ENCODE measurements at regions not wholly inside any gene's neighbourhood (a gene's known extent, or its start where the extent isn't known, plus 50 kb on each side); places are given as distances from the start of the nearest gene placed in this dataset.
"Not testable (repeated sequence)": the region's sequence is repeated elsewhere in the genome, so short reads cannot be mapped to it uniquely, and the experiment has no call there.

DNA sequence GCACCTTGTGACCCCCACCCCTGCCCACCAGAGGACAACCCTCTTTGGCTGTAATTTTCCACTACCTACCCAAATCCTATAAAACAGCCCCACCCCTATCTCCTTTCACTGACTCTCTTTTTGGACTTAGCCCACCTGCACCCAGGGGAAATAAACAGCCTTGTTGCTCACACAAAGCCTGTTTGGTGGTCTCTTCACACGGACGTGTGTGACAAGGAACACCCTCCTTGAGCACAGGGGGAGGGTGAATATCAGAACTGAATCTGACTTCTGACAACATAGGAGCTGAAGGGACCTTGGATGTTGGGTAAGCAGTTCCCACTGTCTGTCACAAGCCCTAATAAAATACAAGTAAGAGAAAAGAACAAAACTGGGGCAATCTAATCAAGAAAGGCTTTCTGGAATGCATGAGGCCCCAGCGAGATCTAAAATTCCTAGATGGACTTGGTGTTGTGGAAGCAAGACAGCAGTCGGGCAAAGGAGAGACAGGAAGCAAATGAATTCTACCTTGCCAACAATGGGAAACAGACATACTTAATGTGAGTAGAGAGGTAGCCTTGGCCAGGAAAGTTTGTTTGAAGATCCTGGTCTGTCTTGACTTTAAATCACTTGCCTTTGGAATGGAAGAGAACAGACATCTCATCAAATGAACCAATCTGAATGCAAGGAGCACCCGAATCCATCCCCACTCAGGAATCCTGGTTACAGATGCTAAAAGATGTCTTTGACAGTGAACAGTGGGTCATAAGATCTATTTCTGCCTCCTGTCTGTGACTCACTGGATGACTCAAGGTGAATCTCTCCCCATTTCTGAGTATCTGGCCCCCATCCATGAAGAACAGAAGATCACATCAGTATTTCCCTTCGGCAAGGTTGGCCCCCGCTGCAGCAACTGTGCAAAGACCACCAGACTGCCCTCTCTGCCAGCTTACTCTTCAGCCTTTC lies 53.3 kb downstream of the OLFML3 start:
- H3K4me3 ChIP-seq (replicated peaks; ENCODE audit: low read depth, low read length), result no peak overlapping the region
- DNase-seq (ENCODE audit: extremely low read depth, low read depth), result no peak
- TF ChIP-seq, protein P1, sequence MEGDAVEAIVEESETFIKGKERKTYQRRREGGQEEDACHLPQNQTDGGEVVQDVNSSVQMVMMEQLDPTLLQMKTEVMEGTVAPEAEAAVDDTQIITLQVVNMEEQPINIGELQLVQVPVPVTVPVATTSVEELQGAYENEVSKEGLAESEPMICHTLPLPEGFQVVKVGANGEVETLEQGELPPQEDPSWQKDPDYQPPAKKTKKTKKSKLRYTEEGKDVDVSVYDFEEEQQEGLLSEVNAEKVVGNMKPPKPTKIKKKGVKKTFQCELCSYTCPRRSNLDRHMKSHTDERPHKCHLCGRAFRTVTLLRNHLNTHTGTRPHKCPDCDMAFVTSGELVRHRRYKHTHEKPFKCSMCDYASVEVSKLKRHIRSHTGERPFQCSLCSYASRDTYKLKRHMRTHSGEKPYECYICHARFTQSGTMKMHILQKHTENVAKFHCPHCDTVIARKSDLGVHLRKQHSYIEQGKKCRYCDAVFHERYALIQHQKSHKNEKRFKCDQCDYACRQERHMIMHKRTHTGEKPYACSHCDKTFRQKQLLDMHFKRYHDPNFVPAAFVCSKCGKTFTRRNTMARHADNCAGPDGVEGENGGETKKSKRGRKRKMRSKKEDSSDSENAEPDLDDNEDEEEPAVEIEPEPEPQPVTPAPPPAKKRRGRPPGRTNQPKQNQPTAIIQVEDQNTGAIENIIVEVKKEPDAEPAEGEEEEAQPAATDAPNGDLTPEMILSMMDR (IDR thresholded peaks at IDR 0.05; ENCODE audit: low read depth, low read length, missing control alignments), result no peak

DNA sequence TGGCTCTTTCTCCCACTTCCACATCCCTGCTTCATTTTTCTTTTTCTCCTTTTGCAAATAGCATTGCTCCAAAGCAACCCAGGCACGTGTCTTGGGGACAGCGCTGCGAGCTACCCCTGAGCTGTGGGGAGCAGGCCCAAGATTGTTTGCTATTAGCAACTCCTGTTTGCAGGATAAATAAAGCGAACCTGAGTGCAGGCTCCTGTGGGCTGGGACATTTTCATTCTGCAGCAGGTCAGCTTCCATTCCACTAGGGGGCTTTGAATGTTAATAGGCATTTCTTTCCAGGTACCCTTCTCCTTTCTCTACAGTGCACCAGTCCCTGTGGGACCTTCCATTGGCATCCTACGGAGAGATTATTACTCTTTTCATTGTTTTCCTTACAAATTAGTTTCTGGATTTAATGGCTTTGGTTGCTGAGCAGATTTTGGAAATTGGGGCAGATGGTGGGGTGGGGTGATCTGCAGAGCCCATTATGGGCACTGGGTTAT lies 54.0 kb downstream of the OLFML3 start:
- no peak overlapping the region for H3K4me3 ChIP-seq (replicated peaks; ENCODE audit: low read depth, low read length)
- TF ChIP-seq, protein P1 (IDR thresholded peaks at IDR 0.05; ENCODE audit: low read depth, low read length, missing control alignments), result peak; percentile 57
- DNase-seq (ENCODE audit: extremely low read depth, low read depth), result no peak

DNA sequence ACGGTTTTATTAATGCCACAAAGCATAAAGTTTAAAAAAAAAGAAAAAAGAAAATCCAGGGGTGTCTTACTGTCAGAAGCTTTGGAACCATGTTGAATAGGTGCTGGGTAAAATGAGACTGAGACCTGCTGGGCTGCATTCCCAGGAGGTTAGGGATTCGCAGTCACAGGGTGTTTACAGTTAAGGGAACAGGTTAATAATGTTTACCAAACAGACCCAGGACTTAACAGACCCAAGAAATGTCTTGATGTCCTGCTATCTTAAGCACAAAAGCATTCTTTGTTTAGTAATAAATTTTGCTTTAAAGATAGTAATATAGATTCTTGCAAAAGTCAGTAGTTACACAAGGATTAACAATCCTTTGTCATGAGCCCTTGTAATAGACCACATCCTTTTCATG lies 54.7 kb downstream of the OLFML3 start:
- TF ChIP-seq, protein P1 (IDR thresholded peaks at IDR 0.05; ENCODE audit: low read depth, low read length, missing control alignments), result no peak
- H3K4me3 ChIP-seq (replicated peaks; ENCODE audit: low read depth, low read length), result no peak overlapping the region

DNA sequence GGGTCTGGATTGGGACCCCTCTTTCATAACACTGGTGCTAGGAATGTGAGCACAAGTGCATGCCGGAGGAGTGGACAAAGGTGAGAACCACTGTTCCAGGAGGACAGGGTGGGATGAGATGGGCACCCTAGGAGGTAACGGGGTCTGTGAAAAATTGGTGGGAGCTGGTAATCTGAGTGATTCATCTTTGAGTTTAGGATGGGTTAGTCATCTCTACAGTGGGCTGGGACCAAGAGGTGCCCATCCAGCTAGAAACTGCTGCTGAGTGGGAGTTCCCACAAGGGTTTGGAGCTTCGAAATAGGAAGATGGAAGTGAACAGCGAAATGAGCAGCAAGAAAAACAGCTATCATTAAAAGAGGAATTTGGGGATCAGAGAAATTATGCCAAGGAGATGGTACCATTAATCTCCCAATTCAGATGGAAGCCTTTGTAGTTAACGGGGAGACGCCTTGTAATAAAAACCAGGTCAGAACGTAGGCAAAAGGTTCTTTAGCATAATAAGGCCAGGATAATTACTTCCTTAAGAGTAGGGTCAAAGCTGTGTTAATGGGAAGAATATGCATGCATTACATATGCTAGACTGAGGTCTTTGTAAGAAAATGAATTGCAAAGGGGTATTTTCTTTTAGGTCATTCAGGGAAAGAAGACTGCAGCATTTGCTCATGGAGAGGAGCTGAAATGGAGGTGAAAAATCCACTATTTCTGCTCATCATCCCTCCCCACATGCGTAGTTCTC lies 55.5 kb downstream of the OLFML3 start:
- H3K4me3 ChIP-seq (replicated peaks; ENCODE audit: low read depth, low read length), result no peak overlapping the region
- no peak for DNase-seq (ENCODE audit: extremely low read depth, low read depth)
- TF ChIP-seq, protein P1 (IDR thresholded peaks at IDR 0.05; ENCODE audit: low read depth, low read length, missing control alignments), result no peak

More for the DNA sequence above, 54.7 kb downstream of the OLFML3 start:
- no peak for DNase-seq (ENCODE audit: extremely low read depth, low read depth)

DNA sequence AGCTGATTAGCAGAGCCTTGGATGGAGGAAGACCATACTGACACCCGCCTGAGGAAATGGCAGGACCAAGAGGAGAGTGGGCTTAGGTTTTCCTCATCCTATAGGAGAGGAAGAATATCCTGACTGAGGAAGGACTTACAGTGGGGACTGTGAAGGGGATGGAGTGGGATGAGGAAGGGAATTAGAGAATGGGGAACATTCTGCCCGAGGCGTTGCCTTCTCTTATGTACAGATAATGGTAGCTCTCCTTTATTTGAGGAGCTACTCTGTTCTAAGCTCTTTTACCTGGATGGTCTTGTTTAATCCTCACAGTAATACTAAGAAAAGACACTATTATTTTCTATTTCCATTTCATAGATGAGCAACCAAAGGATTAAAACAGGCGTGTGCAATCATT lies 56.0 kb downstream of the OLFML3 start:
- no peak for DNase-seq (ENCODE audit: extremely low read depth, low read depth)
- H3K4me3 ChIP-seq (replicated peaks; ENCODE audit: low read depth, low read length), result no peak overlapping the region
- TF ChIP-seq, protein P1 (IDR thresholded peaks at IDR 0.05; ENCODE audit: low read depth, low read length, missing control alignments), result no peak

DNA sequence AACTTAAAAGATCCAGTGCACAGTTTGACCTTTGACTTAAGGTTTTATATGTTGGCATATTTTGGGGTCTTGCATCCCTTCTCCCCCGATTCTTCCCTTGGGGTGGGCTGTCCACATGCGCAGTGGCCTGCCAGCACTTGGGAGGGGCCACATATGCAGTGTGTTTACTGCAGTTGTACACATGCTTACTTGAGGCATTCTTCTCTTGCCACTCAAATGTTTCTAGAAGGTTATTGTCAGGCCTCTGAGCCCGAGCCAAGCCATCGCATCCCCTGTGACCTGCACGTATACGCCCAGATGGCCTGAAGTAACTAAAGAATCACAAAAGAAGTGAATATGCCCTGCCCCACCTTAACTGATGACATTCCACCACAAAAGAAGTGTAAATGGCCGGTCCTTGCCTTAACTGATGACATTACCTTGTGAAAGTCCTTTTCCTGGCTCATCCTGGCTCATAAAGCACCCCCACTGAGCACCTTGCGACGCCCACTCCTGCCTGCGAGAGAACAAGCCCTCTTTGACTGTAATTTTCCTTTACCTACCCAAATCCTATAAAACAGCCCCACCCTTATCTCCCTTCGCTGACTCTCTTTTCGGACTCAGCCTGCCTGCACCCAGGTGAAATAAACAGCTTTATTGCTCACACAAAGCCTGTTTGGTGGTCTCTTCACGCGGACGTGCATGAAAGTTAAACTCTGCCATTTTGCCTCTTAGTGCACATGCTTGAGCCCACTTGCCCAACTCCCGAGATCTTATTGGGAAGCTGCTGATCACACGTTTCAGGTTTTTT lies 57.8 kb downstream of the OLFML3 start:
- not testable (repeated sequence) for H3K4me3 ChIP-seq (replicated peaks; ENCODE audit: low read depth, low read length); DNase-seq (ENCODE audit: extremely low read depth, low read depth)
